Left lung (tissue), 4 donors: ENCODE measurements at regions not wholly inside any gene's neighbourhood (a gene's known extent, or its start where the extent isn't known, plus 50 kb on each side); places are given as distances from the start of the nearest gene placed in this dataset.
"Not testable (repeated sequence)": the region's sequence is repeated elsewhere in the genome, so short reads cannot be mapped to it uniquely, and the experiment has no call there.

Source experiments
- ATAC-seq: fragments of 200-7000 bp; cut with Tn5 transposase; one replicate; pipeline ENCODE4 v1.9.1; 2020; ENCODE audit warnings: moderate library complexity
- DNase-seq, 4 donors: peaks; one replicate each; pipeline ENCODE4 v3.0.0-alpha.2; 2013 to 2020
- H3K27ac ChIP-seq, 2 donors: fragments of 200-600 bp; sonication (generic) in 1 of 2; one replicate each; pipeline versions ENCODE4 v1.5.0 to v1.8.0; 2020 to 2021
- H3K27me3 ChIP-seq, 2 donors: fragments of 200-600 bp; sonication (generic) in 1 of 2; one replicate each; pipeline versions ENCODE4 v1.5.0 to v1.8.0; 2020 to 2021
- H3K36me3 ChIP-seq, 2 donors: fragments of 200-600 bp; sonication (generic) in 1 of 2; one replicate each; pipeline versions ENCODE4 v1.5.0 to v1.8.0; 2020 to 2021
- H3K4me1 ChIP-seq, 2 donors: fragments of 200-600 bp; one replicate each; pipeline ENCODE4 v1.8.0; 2021
- H3K4me3 ChIP-seq, 2 donors: fragments of 200-600 bp; sonication (generic) in 1 of 2; one replicate each; pipeline versions ENCODE4 v1.5.0 to v1.8.0; 2020 to 2021; ENCODE audit warnings: mild to moderate bottlenecking in 1 of 2
- H3K9me3 ChIP-seq, 2 donors: fragments of 200-600 bp; sonication (generic) in 1 of 2; one replicate each; pipeline versions ENCODE4 v1.5.0 to v1.8.0; 2020 to 2021
- intact Hi-C, 2 donors: fragments of 100-400 bp; cut with DNase I; formaldehyde crosslinking; loops; one replicate each; pipeline versions ENCODE4 v1.11.2 to v1.14.2; 2022
- TF ChIP-seq, protein P1 (sequence below), 2 donors: fragments of 200-600 bp; sonication (generic) in 1 of 2; IDR thresholded peaks; one replicate each; pipeline versions ENCODE4 v1.5.0 to v1.8.0; 2021; ENCODE audit warnings: antibody characterized with exemption in 2 of 2
- donor health status: DM: no; HTN: yes; CAD: no.
- donor health status: DM: no; HTN: no; CAD: no.

GRCh38 chr2:49640630-49641029 lies 486.3 kb upstream of the FSHR start:
- ATAC-seq (no peak), DNase-seq (no peak)
- Histone ChIP-seq H3K9me3 (no peaks in the 10 kb centered on the region), H3K27ac (no peak overlapping the region), H3K36me3 (no peaks in the 10 kb centered on the region), H3K4me3 (no peak overlapping the region), H3K4me1 (no peaks in the 10 kb centered on the region), H3K27me3 (no peaks in the 10 kb centered on the region)
- intact Hi-C loops: no loop called here
- TF ChIP-seq, protein P1, sequence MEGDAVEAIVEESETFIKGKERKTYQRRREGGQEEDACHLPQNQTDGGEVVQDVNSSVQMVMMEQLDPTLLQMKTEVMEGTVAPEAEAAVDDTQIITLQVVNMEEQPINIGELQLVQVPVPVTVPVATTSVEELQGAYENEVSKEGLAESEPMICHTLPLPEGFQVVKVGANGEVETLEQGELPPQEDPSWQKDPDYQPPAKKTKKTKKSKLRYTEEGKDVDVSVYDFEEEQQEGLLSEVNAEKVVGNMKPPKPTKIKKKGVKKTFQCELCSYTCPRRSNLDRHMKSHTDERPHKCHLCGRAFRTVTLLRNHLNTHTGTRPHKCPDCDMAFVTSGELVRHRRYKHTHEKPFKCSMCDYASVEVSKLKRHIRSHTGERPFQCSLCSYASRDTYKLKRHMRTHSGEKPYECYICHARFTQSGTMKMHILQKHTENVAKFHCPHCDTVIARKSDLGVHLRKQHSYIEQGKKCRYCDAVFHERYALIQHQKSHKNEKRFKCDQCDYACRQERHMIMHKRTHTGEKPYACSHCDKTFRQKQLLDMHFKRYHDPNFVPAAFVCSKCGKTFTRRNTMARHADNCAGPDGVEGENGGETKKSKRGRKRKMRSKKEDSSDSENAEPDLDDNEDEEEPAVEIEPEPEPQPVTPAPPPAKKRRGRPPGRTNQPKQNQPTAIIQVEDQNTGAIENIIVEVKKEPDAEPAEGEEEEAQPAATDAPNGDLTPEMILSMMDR (IDR thresholded peaks at IDR 0.05): no peak

DNA sequence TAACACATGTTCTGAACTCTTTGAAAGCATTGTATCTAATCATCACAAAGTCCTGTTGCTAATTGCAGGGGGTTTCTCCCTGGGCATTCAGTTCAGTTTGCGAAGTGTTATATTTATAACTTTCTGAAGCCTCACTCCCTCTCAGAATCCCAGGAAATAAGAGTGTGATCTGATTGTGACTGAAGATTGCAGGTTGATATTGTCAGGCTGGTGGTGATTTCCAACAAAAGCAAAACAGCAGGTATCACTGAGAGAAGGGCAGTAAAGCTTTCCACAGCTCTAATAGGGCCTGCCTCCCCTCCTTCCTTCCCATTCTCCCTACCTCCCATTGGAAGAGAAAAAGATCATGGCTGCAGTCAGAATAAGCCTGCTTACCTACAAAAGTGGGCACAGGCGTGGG lies 466.7 kb upstream of the FSHR start:
- intact Hi-C loops: no loop called here

DNA sequence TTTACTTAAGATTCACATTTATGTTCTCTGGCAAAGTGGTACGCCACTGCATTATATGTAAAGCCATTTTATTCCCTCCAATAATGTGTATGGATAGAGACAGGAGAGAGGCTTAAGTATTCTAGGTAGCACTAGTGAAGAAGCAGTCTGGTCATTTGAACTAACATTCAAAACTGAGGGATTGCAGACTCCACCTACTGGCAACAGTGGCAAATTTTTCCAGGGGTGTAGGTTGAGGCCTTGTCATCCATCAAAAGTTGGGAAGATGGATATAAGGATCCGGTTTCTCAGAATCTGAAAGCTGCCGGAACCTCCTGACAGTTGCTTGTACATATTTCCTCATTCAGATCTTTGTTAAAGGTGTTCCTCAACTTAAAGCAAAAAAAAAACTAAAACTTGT lies 465.5 kb upstream of the FSHR start:
- Histone ChIP-seq H3K27ac (no peak overlapping the region), H3K4me1 (no peaks in the 10 kb centered on the region), H3K27me3 (no peaks in the 10 kb centered on the region), H3K4me3 (no peak overlapping the region), H3K36me3 (no peaks in the 10 kb centered on the region), H3K9me3 (no peaks in the 10 kb centered on the region)
- TF ChIP-seq, protein P1 (IDR thresholded peaks at IDR 0.05): no peak
- intact Hi-C loops: no loop called here
- no peak for ATAC-seq
- no peak for DNase-seq

More for the DNA sequence above, 466.7 kb upstream of the FSHR start:
- TF ChIP-seq, protein P1 (IDR thresholded peaks at IDR 0.05): no peak
- Histone ChIP-seq H3K27me3 (no peaks in the 10 kb centered on the region), H3K4me3 (no peak overlapping the region), H3K9me3 (no peaks in the 10 kb centered on the region), H3K36me3 (no peaks in the 10 kb centered on the region), H3K4me1 (no peaks in the 10 kb centered on the region), H3K27ac (no peak overlapping the region)
- ATAC-seq (no peak), DNase-seq (no peak)

DNA sequence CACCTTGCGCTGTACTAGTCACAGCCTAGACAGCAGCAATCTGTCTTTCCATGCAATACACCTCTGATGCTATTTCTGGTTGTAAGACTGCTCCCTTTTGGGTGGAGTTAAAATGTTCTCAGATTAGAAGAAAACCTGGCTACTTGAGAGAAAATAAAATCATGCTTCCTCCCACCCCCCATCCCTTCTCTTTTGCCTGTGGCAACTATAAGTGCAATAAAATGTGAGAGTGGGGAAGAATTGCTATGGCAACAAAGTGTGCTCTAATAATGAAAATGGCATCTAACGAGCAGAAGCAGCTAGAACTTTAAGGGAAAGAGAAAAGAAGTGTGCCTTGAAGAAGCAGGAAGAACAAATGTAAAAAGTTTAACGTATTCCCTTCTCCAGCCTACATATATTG lies 464.2 kb upstream of the FSHR start:
- TF ChIP-seq, protein P1 (IDR thresholded peaks at IDR 0.05): no peak
- H3K27ac ChIP-seq: no peak overlapping the region
- no peaks in the 10 kb centered on the region for H3K36me3 ChIP-seq
- H3K9me3 ChIP-seq: no peaks in the 10 kb centered on the region
- no peaks in the 10 kb centered on the region for H3K4me1 ChIP-seq
- ATAC-seq (no peak), DNase-seq (no peak)
- no peaks in the 10 kb centered on the region for H3K27me3 ChIP-seq
- intact Hi-C loops: no loop called here
- H3K4me3 ChIP-seq: no peak overlapping the region

GRCh38 chr2:49616800-49617199 lies 462.5 kb upstream of the FSHR start:
- Histone ChIP-seq H3K4me1 (no peaks in the 10 kb centered on the region), H3K27me3 (no peaks in the 10 kb centered on the region), H3K4me3 (no peak overlapping the region), H3K27ac (no peak overlapping the region), H3K36me3 (no peaks in the 10 kb centered on the region), H3K9me3 (no peaks in the 10 kb centered on the region)
- ATAC-seq: peak; percentile 64
- DNase-seq: peak in 2 of 4 donors; percentile 7 to 25
- intact Hi-C loops: no loop called here
- TF ChIP-seq, protein P1 (IDR thresholded peaks at IDR 0.05): peak in 1 of 2 donors; percentile 25

DNA sequence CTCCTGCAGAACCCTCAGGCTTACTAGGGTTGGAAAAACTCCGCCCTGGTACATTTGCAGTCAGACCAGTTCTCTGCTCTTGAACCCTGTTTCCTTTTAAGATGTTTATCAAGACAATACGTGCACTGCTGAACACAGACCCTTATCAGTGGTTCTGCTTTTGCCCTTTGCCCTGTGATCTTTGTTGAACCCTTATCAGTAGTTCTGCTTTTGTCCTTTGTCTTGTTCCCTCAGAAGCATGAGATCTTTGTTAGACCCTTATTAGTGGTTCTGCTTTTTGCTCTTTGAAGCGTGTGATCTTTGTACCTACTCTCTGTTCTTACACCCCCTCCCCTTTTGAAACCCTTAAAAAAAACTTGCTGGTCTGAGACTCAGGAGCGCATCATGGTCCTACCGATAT lies 457.5 kb upstream of the FSHR start:
- DNase-seq, intact Hi-C loops, ATAC-seq: not testable (repeated sequence)

More for the DNA sequence above, 457.5 kb upstream of the FSHR start:
- H3K9me3 ChIP-seq, H3K36me3 ChIP-seq, H3K4me1 ChIP-seq, H3K27ac ChIP-seq, H3K27me3 ChIP-seq, H3K4me3 ChIP-seq: not testable (repeated sequence)
